RPMI8226 (cell line): ENCODE measurements at regions not wholly inside any gene's neighbourhood (a gene's known extent, or its start where the extent isn't known, plus 50 kb on each side); places are given as distances from the start of the nearest gene placed in this dataset.
"Not testable (repeated sequence)": the region's sequence is repeated elsewhere in the genome, so short reads cannot be mapped to it uniquely, and the experiment has no call there.

Source experiments
- DNase-seq: peaks from one replicate; pipeline ENCODE4 v3.0.0-alpha.2; 2015

DNA sequence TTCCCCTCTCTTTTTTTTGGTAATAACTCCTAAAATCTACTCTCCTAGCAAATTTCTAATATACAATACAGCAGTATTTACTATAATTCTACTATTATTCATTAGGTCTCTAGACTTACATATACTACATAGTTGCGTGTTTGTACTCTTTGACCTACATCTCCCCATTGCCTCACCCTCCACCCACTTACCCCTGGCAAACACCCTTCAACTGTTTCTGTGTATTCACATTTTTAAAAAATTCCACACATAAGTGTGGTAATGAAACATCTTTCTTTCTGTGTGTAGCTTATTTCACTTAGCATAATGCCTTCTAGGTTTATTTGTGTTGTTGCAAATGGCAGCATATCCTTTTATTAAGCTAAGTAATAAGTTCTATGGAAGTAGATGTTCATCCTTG is 336.0 kb downstream of the CCDC85A start:
- DNase-seq = no peak

DNA sequence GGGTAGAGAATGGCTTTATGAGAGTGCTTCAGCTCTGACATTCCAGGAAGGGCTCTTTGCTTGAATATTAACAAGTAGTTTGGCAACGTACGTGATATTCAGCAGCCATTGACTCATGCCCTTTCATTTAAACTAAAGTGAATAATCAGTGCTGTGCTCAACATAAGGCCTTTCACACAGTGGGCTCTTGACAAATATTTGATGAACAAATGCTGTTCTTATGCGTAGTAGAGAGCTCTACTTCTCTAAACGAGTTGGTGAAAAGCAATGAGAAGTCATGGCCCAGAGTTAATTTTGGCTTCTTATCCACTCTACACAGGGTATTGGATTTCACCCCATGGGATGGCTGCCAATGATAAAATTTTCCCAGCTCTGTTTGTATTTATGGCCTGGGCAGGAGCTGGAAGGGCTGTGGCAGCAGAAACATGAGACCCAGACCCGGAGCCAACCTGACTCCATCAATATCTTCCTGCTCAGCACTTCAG is 338.9 kb downstream of the CCDC85A start:
- DNase-seq = no peak

DNA sequence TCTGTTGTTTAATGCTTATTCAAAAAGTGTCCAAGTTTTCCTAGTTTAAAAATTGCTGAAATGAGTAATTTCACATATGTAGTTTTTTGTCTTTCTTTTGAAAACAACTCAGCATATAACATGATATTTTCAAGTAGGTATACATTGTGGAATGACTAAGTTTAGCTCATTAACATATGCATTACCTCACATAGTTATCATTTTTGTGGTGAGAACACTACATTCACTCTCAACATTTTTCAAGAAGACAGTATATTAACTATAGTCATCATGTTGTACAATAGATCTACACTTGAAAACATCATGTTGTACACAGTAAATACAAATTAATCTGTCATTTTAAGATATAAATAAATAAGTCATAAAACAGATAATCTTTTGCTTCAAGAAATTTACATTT is 340.0 kb downstream of the CCDC85A start:
- DNase-seq = no peak

DNA sequence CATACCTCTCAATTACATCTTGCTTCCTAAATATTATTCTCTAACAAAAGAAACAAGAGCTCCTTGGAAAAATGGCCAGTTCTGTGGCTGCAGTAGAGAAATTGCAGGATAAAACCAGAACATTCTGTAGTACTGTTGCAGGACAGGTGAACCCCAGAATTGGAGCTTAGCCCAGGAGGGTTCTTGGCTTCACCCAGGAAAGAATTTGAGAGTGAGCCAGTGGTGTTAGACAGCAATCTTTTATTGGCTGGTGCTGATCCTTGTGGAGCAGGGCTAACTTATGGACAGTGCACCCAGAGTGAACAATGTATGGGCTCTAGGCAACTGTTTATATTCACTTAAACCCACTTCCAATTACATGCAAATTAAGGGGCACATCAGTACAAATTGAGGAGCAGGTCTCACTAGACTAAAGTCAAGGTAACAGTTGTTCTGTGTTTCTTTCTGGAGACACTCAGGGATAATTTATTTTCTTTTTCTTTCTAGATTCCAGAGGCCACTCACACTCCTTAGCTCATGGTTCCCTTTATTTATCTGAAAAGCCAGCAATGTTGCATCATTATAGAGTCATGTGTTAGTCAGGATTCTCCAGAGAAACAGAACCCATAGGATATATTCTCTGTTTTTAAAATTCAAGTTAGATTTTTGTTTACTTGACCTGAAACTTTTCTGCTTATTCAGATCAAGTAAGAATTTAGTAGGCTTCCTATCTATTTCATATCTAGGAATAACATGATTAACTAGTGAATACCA is 348.1 kb downstream of the CCDC85A start:
- DNase-seq = no peak

DNA sequence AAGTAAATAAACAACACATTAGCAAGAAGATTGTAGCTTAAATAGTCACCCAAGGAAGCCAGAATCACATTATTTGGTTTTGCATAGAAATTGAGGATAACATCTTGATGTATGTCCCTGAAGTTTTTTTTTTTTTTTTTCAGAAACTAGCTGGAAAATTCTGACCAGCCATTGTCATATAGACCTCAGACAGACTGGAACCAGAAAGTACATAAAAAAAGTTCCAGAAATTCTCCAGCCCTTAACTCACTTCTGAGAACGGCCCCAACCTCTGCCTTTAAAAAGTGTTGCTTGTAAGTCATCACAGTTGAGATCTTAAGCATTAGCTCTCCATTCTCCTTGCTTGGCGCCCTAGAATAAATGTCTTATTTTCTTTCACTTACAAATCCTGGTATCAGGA is 350.5 kb downstream of the CCDC85A start:
- no peak for DNase-seq

DNA sequence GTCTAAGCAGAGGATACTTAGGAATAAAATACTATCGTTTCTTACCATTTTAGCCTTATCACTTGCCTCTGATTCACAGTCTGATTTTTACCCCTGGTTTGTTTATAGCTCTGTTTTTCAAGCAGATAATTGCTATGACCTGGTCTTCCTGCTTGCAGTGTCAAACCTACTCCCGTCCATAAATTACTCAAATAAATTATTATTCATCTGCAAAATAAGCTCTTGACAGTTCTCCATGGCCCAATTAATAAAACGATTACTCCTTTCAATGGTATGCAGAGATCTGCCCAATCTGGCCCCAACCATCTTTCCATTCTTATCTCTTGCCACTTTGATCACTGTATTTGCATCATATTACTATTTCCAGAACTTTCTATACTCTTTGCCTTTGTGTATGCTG is 354.0 kb downstream of the CCDC85A start:
- no peak for DNase-seq

DNA sequence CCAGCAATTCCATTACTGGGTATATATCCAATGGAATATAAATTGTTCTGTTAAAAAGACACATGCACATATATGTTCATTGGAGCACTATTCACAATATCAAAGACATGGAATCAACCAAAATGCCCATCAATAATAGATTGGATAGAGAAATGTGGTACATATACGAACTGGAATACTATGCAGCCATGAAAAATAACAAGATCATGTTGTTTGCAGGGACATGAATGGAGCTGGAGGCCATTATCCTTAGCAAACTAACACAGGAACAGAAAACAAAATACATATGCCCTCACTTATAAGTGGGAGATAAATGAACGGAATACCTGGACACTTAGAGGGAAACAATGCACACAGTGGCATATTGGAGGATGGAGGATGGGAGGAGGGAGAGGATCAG is 355.8 kb downstream of the CCDC85A start:
- DNase-seq = no peak

DNA sequence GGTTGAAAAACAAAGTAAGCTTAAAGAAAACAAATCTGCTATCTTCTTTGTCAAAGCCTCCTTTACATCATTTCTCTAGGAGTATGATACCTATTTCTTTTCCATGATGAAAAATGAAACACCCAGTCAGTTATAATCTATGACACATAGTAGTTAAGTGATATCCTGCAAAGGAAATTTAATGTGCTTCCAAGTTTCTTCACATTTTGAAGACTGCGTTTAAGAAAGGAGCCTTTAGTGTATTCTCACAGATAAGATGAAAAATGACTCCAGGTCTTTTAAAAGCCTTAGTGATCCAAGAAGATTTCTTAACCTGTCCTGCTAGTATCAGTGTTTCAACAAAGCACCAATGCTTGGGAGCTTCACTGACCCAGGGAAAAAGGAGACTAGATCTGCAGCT is 356.7 kb downstream of the CCDC85A start:
- DNase-seq = no peak

DNA sequence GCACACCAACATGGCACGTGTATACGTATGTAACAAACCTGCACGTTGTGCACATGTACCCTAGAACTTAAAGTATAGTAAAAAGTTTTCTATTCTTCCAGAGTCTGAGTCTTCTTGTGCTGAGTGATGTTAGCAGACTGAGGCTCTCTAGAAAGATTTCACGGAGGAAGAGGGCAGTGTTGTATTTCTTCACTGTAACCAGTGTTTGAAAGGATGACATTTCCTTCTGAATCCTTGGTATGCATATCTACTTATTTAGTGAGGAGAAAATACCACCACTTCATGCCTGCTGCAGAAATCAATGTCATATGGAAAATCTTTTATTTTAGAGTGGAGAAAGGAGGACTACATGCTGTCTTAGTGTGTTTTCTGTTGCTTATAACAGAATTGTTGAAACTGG is 357.1 kb downstream of the CCDC85A start:
- no peak for DNase-seq

DNA sequence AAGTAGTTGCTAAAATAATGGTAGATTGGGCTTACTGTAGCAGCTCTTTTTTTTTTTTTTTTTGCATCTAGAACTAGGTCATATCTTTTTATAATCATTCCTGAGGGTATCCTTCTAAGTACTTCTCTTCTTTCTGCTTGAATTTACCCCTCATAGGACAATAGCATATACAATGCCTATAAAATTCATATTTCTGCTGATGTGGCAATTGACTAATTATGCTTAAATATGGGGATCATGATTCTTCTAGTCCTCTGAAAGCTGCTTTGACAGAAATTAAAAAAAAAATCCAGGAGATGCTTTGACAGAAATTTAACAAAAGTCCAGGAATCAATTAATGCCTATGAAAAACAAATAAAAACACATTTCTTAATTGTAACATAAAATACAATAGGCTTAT is 358.4 kb downstream of the CCDC85A start:
- no peak for DNase-seq

DNA sequence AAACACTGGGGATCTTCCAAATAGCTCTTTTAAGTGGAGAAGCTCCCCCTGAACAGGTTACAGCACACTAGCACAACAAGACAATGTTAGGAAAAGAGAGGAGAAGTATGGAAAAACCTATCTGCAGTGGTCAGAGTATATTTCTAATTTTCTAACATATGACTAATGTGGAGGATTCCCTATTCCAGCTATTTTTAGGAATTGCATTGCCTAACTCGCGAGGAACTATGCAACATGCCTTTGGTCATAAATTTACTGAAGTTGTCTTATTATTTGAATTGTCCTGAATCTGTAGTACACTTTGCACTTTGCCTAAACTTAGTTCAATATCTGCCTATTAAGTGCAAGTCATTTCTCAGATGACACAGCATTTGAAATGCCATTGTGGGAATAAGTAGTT is 381.4 kb downstream of the CCDC85A start:
- DNase-seq = no peak

DNA sequence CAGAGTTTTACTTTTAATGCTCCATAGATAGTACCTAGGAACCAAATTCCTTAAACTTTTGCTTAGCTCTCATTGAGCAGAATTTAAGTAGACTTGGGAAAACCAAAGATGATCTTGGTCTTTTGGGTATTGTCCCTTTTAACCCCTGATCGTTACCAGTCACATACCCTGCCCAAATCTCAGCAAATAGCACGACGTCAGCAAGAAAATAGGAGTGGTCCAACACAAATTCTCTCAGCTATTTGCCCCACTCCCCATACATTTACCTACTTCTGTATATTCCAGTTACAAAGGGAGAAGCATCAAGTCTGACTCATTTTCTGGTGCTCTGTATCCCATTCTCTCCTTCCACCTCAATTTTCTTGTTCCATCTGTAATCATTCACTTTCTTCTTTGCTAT is 387.3 kb downstream of the CCDC85A start:
- DNase-seq = no peak

DNA sequence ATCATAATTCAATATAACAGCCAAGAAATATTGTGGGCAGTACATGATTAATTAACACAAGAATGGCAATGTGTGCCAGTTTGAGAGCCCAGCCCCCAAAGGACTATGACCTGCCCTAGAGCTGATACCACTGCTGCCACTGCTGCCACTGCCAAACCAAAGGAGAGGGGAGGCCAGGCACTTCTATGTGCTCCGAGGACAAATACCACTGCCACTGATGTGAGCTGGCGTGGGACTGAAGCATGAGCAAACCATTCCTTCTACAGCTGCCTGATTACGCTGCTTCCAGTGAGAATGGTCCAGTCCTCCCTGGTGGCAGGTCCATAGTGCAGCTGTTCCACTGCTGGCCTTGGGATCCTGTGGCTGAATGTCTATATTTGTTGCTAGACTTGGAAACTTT is 392.2 kb downstream of the CCDC85A start:
- no peak for DNase-seq

DNA sequence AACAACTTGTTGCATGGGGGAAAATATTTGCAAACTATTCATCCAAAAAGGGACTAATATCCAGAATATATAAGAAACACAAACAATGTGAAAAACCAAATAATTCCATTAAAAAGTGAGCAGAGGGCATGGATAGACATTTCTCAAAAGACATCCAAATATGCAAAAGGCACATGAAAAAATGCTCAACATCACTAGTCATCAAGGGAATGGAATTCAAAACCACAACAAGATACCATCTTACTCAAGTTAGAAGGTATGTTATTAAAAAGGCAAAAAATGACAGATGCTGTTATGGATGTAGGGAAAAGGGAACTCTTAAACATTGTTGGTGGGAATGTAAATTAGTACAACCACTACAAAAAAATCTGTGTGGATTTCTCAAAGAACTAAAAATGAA is 396.5 kb downstream of the CCDC85A start:
- no peak for DNase-seq

DNA sequence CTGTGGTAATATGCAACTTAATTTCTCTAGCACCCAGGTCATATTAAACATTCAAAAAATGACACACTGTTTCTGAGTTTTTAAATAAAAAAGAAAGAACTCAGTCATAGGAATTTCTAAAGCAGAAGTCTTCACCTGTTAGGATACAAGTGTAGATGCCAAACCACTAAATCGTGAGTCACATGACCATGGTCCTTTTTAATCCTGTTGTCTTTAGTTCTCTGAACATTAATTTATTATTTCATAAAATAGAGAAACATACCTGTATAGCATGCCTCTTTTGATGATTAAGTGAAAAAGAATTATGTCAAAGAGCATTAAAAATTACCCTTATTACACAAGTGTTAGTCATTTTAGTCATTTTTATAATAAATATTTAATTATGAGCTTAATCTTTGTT is 398.8 kb downstream of the CCDC85A start:
- DNase-seq = no peak

DNA sequence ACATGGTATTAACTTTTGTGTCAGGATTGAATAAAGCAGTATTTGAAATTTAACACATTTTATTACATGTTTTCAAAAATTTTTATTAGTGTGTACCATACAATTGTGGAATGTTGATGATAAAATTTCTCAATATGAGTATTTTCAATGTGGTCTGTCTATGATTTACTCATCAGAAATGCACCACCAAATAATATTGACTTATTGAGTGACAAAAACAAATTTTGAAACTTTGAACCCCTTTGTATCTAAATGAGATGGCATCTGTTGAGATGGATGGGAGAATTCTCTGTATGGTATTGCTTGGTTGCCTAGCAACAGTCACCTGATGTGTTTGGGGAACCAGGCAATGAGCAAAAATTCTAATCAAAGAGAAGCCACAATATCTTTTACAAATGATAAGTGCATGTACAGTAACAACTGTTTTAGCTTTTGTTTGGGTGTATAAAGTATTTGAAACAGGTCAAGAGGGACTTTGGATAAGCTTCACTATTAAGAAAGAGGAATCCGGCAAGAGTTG is 400.1 kb downstream of the CCDC85A start:
- DNase-seq = no peak

DNA sequence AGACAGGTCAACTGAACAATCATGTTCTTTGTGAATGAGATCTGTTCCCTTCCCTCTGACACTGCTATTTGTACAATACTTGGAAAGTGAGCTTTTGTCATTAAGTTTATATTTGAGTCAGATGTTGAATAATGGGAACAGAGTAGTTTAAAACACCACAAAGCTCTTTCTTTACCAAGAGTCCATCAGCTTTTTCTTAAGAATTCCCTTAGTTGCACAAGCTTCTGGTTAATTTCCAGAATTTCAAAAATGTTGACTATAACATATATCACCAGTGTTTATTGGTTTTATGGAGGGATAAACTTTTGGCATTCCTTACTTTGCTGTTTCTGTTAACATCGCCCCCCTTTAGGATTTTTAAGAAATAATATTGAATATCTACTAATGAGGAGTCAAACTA is 403.7 kb downstream of the CCDC85A start:
- no peak for DNase-seq

DNA sequence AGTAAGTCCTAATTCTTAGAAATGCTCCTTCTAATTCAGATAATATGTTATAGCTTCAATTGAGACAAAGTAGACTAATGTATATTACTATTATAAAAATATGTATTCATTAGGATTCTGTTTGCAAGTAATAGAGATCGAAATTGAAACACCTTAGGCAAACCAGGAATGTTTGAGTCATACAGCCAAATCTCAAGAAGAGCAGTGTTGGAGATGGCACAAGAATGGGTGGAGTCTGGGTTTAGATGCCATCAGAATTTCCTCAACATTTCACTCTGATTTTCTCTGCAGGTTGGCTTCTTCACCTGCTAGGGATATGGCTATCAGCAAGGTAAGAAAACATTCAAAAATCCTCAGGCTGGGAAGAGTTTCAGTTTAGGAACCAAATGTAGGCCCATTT is 405.4 kb downstream of the CCDC85A start:
- no peak for DNase-seq

DNA sequence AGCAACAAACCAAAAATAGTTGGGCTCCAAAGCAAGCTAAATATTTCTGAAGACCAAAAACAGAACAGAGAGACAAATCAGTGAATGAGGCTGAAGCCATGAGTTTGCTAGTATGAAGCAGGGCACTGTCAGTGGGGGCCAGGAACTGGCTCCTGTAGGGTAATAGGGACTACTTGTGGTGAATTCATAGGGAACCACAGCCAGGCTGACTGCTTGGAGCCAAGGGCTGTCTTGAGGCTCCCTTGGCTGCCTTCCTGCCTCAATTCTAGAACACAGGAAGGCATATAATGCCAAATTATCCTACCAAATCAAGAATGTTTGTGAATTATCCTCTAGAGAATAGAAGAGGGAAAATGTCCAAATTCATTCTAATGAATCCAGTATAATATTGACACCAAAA is 406.0 kb downstream of the CCDC85A start:
- DNase-seq = no peak

DNA sequence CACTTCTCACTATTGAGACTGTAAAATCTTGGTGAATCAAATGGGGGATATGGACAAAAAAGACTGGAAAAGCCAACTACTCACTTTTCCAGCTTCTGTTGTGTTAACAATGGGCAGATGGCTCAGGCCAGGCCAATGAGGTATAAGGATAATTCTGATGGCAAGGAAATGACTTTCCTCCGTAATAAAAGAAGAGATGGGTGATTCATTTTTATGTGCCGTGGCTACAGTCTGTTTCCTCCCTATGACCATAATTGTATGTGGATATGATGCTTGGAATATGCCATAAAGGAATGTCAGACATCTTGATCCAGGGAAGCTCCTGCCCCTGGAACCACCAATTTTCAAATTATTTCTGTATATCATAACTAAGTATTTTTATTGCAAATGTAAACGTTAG is 406.8 kb downstream of the CCDC85A start:
- DNase-seq = no peak

DNA sequence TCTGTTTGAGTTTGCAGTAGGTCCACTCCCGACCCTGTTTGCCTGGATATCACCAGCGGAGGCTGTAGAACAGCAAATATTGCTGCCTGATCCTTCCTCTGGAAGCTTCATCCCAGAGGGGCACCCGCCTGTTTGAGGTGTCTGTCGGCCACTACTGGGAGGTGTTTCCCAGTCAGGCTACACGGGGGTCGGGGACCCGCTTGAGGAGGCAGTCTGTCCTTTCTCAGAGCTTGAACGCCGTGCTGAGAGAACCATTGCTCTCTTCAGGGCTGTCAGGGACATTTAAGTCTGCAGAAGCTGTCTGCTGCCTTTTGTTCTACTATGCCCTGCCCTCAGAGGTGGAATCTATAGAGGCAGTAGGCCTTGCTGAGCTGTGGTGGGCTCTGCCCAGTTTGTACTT is 422.3 kb downstream of the CCDC85A start:
- DNase-seq = not testable (repeated sequence)

DNA sequence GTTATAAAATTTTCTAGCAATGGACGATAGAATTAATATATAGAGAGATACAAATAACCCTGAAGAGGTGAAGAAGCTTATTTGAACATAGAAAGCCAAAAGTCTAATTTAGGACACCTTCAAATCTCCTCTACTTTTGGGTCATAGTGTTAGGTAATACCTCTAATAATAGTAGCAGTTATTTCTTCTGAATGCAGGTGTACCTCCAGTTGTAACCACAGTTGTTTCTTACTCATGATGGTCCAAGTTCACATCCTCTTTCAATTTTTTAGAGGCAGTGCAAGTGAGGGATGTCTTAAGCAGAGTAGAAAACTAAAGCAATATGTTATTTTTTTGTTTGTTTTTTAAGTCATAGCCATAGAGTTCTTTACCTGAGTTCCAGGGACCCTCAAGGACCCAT is 429.5 kb downstream of the CCDC85A start:
- DNase-seq = no peak

DNA sequence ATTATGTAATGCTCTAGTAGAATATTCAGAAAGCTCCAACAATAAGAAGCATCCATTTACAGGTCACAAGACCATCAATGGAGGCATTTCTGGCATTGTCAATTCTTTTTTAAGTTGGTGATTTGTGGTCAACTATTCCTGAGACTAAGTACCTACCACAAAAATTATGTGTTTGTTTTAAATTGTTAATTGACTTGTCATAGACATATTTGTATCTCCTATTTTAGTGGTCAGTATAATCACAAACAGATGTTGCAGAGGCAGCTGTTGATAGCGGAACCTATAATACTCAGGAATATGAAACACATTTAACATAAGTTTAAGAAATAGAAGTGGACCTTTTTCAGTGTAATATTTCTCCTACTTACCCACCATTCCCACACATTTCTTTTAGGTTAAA is 430.1 kb downstream of the CCDC85A start:
- no peak for DNase-seq

DNA sequence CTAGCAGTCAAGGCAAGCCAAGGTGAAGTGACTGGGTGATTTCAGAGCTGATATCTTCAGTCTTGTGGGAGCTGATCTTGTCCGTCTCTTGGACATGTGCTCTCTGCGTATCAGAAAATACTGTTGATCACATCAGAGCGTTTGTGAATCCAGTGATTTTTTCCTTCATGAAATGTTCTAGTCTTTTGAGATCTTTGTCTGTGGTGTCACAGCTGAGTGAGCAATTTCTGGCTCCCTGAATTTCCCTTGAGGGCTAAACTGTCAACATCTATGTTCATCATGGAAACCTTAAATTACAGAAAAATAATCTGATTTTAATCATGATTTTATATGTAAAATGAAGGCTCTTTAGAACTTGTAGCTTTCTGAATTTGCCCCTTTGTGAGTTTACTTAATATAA is 432.0 kb downstream of the CCDC85A start:
- DNase-seq = no peak

DNA sequence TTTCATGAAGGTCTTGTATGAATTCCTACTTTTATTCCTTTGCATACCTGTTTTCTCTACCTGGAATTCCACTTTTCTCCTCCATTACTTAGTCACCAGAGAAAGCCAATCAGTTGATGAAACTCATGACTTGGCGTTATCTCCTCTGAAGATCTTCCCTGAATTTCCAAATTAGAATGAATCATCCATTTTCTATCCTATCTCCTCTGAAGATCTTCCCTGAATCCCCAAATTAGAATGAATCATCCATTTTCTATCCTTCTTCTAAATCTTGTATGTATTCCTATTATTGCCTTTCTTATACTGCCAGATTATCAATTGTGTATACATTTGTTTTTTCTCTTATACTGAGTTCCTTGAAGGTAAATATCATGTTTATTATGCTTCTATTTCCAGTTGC is 440.4 kb downstream of the CCDC85A start:
- no peak for DNase-seq
